ENCODE measurements at regions not wholly inside any gene's neighbourhood (a gene's known extent, or its start where the extent isn't known, plus 50 kb on each side); places are given as distances from the start of the nearest gene placed in this dataset.

DNA sequence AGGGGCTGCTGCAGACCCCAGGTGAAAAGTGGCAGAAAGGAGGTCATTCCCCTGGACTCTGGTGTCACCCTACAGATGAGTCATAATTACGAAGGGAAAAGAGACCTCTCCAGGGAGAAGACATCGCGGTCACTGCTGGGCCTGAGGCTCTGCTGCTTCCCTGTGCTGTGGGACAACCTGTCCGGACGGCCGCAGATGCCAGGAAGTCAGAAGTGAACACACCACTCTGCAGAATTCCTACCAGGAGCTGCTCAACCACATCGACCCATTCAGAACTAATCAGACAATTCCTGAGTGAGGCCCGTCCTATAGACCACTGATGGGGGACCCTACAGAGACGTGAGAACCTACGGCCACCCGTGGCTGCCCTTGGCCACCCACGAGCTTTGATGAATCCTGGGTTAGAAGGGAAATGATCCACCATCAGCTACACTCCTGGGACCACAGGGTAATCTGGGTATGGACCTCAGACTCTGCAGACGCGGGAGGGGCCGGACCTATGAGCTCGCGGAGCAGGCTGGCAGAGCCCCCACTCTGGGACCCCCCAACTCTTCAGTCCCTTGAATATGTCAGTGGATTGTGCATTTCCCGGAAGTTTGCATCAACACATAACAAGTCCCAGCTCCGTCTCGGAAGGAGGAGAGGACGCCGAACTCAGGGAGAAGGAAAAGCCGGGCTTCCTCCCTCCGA lies 636.7 kb downstream of the BRD1 start:
- H3K4me1 Mint-ChIP-seq = no peaks in the 10 kb centered on the region
- H3K36me3 Mint-ChIP-seq (ENCODE audit: low read depth) = no peaks in the 10 kb centered on the region
- Histone ChIP-seq H3K4me3 (no peak overlapping the region), H3K36me3 (ENCODE audit: insufficient read depth) (no peaks in the 10 kb centered on the region), H3K79me2 (replicated peaks; ENCODE audit: insufficient read depth) (no peaks in the 10 kb centered on the region), H3K27ac (ENCODE audit: low read depth) (no peak overlapping the region), H3F3A (replicated peaks; ENCODE audit: low read depth) (no peaks in the 10 kb centered on the region), H3K4me2 (no peak overlapping the region), H3K4me1 (ENCODE audit: insufficient read depth) (no peaks in the 10 kb centered on the region), H3K27me3 (ENCODE audit: insufficient read depth) (no peaks in the 10 kb centered on the region), H3K9me2 (ENCODE audit: insufficient read depth) (no peaks in the 10 kb centered on the region), H4K20me1 (replicated peaks; ENCODE audit: insufficient read depth) (no peaks in the 10 kb centered on the region), H2AFZ (no peak overlapping the region)
- H3K27ac Mint-ChIP-seq = 0 out of 2 replicates have a peak overlapping the region, but pooled peaks have one; percentile 37
- H3K4me3 Mint-ChIP-seq = no peak overlapping the region
- H3K27me3 Mint-ChIP-seq (ENCODE audit: insufficient read depth, low read depth, poor library complexity) = peaks cover 2% of the 10 kb centered on the region
- ATAC-seq = no peak
- DNase-seq (ENCODE audit: low spot score) = no peak
- TF ChIP-seq REST (IDR thresholded peaks at IDR 0.05; ENCODE audit: unreplicated experiment) = no peak
- no peak for TF ChIP-seq POLR2AphosphoS5 (IDR thresholded peaks at IDR 0.05; ENCODE audit: low read depth)
- no peak for TF ChIP-seq EZH2phosphoT487 (IDR thresholded peaks at IDR 0.05; ENCODE audit: unreplicated experiment)
- TF ChIP-seq JUNB (IDR thresholded peaks at IDR 0.05; ENCODE audit: unreplicated experiment) = no peak
- TF ChIP-seq ETS1 (IDR thresholded peaks at IDR 0.05) = no peak
- TF ChIP-seq EZH2 (IDR thresholded peaks at IDR 0.05; ENCODE audit: low read depth, unreplicated experiment) = no peak
- TF ChIP-seq ZNF114 (CRISPR knock-in tag; IDR thresholded peaks at IDR 0.05) = no peak
- no peak for TF ChIP-seq ZNF331 (CRISPR knock-in tag; IDR thresholded peaks at IDR 0.05; ENCODE audit: low read depth)
- TF ChIP-seq, protein P1, sequence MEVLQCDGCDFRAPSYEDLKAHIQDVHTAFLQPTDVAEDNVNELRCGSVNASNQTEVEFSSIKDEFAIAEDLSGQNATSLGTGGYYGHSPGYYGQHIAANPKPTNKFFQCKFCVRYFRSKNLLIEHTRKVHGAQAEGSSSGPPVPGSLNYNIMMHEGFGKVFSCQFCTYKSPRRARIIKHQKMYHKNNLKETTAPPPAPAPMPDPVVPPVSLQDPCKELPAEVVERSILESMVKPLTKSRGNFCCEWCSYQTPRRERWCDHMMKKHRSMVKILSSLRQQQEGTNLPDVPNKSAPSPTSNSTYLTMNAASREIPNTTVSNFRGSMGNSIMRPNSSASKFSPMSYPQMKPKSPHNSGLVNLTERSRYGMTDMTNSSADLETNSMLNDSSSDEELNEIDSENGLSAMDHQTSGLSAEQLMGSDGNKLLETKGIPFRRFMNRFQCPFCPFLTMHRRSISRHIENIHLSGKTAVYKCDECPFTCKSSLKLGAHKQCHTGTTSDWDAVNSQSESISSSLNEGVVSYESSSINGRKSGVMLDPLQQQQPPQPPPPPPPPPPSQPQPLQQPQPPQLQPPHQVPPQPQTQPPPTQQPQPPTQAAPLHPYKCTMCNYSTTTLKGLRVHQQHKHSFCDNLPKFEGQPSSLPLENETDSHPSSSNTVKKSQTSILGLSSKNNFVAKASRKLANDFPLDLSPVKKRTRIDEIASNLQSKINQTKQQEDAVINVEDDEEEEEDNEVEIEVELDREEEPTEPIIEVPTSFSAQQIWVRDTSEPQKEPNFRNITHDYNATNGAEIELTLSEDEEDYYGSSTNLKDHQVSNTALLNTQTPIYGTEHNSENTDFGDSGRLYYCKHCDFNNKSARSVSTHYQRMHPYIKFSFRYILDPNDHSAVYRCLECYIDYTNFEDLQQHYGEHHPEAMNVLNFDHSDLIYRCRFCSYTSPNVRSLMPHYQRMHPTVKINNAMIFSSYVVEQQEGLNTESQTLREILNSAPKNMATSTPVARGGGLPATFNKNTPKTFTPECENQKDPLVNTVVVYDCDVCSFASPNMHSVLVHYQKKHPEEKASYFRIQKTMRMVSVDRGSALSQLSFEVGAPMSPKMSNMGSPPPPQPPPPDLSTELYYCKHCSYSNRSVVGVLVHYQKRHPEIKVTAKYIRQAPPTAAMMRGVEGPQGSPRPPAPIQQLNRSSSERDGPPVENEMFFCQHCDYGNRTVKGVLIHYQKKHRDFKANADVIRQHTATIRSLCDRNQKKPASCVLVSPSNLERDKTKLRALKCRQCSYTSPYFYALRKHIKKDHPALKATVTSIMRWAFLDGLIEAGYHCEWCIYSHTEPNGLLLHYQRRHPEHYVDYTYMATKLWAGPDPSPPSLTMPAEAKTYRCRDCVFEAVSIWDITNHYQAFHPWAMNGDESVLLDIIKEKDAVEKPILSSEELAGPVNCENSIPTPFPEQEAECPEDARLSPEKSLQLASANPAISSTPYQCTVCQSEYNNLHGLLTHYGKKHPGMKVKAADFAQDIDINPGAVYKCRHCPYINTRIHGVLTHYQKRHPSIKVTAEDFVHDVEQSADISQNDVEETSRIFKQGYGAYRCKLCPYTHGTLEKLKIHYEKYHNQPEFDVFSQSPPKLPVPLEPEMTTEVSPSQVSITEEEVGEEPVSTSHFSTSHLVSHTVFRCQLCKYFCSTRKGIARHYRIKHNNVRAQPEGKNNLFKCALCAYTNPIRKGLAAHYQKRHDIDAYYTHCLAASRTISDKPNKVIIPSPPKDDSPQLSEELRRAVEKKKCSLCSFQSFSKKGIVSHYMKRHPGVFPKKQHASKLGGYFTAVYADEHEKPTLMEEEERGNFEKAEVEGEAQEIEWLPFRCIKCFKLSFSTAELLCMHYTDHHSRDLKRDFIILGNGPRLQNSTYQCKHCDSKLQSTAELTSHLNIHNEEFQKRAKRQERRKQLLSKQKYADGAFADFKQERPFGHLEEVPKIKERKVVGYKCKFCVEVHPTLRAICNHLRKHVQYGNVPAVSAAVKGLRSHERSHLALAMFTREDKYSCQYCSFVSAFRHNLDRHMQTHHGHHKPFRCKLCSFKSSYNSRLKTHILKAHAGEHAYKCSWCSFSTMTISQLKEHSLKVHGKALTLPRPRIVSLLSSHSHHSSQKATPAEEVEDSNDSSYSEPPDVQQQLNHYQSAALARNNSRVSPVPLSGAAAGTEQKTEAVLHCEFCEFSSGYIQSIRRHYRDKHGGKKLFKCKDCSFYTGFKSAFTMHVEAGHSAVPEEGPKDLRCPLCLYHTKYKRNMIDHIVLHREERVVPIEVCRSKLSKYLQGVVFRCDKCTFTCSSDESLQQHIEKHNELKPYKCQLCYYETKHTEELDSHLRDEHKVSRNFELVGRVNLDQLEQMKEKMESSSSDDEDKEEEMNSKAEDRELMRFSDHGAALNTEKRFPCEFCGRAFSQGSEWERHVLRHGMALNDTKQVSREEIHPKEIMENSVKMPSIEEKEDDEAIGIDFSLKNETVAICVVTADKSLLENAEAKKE (CRISPR knock-in tag; IDR thresholded peaks at IDR 0.05) = no peak
- no peak for TF ChIP-seq STAT1 (IDR thresholded peaks at IDR 0.05; ENCODE audit: unreplicated experiment)
- TF ChIP-seq CTCF (conservative IDR thresholded peaks at IDR 0.05; ENCODE audit: low read depth in 2 of 2) = no peak
- no peak for TF ChIP-seq NANOG (IDR thresholded peaks at IDR 0.05; ENCODE audit: borderline replicate concordance)
- no peak for TF ChIP-seq CREB1 (CRISPR knock-in tag; IDR thresholded peaks at IDR 0.05; ENCODE audit: low read depth)
- peaks cover 5% of the 10 kb centered on the region for H3K9me3 Mint-ChIP-seq

Data from GM23338 (cell line).